Type B pancreatic cell (in vitro differentiated cells): ENCODE measurements at regions not wholly inside any gene's neighbourhood (a gene's known extent, or its start where the extent isn't known, plus 50 kb on each side); places are given as distances from the start of the nearest gene placed in this dataset.
"Not testable (repeated sequence)": the region's sequence is repeated elsewhere in the genome, so short reads cannot be mapped to it uniquely, and the experiment has no call there.

Experiments
- DNase-seq: peaks from one replicate; pipeline ENCODE4 v3.0.0; 2021; ENCODE audit warnings: mixed read lengths; ENCODE audit not compliant: unreplicated experiment; ENCODE audit errors: extremely low spot score
- H3K27ac Mint-ChIP-seq: 2 replicates; pipeline ENCODE4 v1.8.0; 2021; ENCODE audit warnings: mild to moderate bottlenecking, mixed read lengths
- H3K27me3 Mint-ChIP-seq: 2 replicates; pipeline ENCODE4 v1.8.0; 2021; ENCODE audit warnings: mixed read lengths
- H3K36me3 Mint-ChIP-seq: 2 replicates; pipeline ENCODE4 v1.8.0; 2021; ENCODE audit warnings: mixed read lengths
- H3K4me1 Mint-ChIP-seq: one replicate; pipeline ENCODE4 v1.8.0; 2021; ENCODE audit warnings: mixed read lengths; ENCODE audit not compliant: unreplicated experiment
- H3K4me3 Mint-ChIP-seq: 2 replicates; pipeline ENCODE4 v1.8.0; 2021; ENCODE audit warnings: mild to moderate bottlenecking, mixed read lengths
- H3K9me3 Mint-ChIP-seq: 2 replicates; pipeline ENCODE4 v1.8.0; 2021; ENCODE audit warnings: mixed read lengths
- CTCF ChIP-seq: fragments of 200-600 bp; sonication (generic); conservative IDR thresholded peaks from 2 replicates; pipeline ENCODE4 v1.5.0; 2021; ENCODE audit warnings: antibody characterized with exemption, mild to moderate bottlenecking

DNA sequence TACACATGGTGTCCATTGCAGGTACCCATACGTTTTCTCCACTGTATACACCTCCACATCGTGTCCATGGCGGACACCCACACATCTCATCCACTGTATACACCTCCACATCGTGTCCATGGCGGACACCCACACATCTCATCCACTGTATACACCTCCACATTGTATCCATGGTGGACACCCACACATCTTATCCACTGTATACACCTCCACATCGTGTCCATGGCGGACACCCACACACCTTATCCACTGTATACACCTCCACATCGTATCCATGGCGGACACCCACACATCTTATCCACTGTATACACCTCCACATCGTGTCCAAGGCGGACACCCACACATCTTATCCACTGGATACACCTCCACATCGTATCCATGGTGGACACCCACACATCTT, 50.4 kb upstream of the TTC34 start:
- not testable (repeated sequence) for H3K4me3 Mint-ChIP-seq, DNase-seq, H3K9me3 Mint-ChIP-seq, H3K27ac Mint-ChIP-seq, H3K36me3 Mint-ChIP-seq, H3K4me1 Mint-ChIP-seq, H3K27me3 Mint-ChIP-seq

DNA sequence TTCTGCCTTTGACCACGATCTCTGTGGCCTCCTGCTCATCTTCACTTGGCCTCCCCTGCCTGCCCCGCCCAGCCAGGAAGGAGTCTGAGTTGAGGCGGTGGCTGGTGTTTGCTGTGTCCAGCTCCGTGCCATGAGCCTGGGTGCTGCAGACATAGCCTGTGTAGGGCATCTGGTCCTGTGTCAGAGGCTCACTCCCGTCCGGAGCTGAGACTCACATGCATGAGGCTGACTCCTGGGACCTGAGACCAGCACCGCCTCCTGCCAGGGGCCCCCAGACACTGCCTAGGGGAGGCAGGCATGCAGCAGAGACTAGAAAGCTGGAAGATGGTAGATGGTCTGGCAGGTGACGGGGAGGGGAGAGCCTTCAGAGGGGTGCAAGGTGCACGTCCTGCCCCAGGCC, 52.2 kb upstream of the TTC34 start:
- Mint-ChIP-seq H3K9me3 (no peaks in the 10 kb centered on the region), H3K27me3 (no peaks in the 10 kb centered on the region), H3K27ac (no peak overlapping the region), H3K36me3 (peaks cover 3% of the 10 kb centered on the region), H3K4me1 (no peaks in the 10 kb centered on the region), H3K4me3 (no peak overlapping the region)
- DNase-seq: no peak
- no peak for TF ChIP-seq CTCF

DNA sequence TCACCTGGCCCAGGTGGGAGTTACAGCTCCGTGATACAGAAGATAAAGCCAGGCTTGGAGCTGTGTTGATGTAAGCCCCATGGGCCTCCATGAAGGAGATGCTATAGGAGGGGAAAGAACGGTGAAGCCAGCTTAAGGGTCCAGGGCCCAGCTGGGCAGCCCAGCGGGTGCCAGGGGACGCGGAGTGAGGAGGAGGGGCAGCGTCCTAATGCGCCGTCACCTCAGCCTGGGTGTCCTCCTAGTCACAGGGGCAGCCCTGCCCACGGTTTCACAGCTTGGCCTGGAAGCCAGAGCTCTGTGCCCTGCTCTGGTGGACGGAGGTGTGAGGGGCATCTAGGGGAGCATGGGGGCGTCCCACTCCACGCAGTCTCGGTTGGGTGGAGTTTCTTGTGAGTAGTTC, 52.7 kb upstream of the TTC34 start:
- Mint-ChIP-seq H3K4me3 (no peak overlapping the region), H3K27ac (no peak overlapping the region), H3K27me3 (no peaks in the 10 kb centered on the region), H3K9me3 (no peaks in the 10 kb centered on the region), H3K36me3 (peaks cover 3% of the 10 kb centered on the region), H3K4me1 (no peaks in the 10 kb centered on the region)
- TF ChIP-seq CTCF: no peak
- no peak for DNase-seq

- no peaks in the 10 kb centered on the region for H3K4me1 Mint-ChIP-seq
- peaks cover 3% of the 10 kb centered on the region for H3K36me3 Mint-ChIP-seq
- H3K9me3 Mint-ChIP-seq: no peaks in the 10 kb centered on the region
- H3K4me3 Mint-ChIP-seq: no peak overlapping the region
- TF ChIP-seq CTCF: no peak
- no peaks in the 10 kb centered on the region for H3K27me3 Mint-ChIP-seq
- no peak overlapping the region for H3K27ac Mint-ChIP-seq
- DNase-seq: no peak
These were observed 53.1 kb upstream of the TTC34 start for GRCh38 chr1:2854611-2855010.

DNA sequence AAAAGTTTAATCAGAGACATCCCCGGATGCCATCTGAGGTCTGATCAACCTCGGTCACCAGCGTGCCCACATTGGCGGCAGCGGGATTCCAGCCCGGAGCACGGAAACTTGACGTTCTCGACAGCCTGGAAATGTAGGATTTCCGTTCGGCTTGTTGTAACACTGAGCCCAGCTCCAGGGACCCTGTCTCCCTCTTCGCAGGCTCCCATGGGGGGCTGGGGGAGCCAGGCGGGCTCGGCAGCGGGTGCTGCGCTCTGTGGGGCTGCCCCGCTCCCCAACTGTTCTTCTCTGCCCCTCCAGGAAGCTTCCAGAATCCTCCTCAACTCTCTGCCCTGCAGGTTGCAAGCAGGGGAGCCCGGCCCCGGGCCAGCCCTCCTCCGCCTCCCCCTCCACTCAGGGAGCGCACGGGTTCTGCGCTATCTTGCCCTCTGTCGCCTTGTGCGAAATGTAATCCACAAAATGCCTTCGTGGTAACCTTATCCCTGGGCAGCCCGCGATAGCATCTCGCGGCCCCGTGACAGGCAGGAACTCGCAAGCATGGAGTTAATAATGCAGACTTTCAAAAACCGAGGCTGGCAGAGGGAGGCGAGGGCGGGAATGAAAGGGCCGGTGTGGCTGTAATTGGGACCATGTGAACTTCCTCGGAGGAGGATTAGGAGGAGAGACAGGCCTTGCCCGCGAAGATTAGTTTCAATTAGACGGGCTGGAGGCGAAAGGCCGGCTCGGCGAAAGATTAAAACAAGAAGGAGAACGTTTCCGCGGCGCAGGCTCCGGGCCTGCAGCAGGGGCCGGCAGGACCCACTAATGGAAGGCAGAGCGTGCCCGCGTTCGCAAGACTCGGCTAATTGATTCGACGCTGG, 53.9 kb upstream of the TTC34 start:
- TF ChIP-seq CTCF: no peak
- no peak for DNase-seq
- H3K4me3 Mint-ChIP-seq: no peak overlapping the region
- no peak overlapping the region for H3K27ac Mint-ChIP-seq
- H3K9me3 Mint-ChIP-seq: no peaks in the 10 kb centered on the region
- H3K36me3 Mint-ChIP-seq: peaks cover 3% of the 10 kb centered on the region
- H3K27me3 Mint-ChIP-seq: no peaks in the 10 kb centered on the region
- H3K4me1 Mint-ChIP-seq: no peaks in the 10 kb centered on the region

DNA sequence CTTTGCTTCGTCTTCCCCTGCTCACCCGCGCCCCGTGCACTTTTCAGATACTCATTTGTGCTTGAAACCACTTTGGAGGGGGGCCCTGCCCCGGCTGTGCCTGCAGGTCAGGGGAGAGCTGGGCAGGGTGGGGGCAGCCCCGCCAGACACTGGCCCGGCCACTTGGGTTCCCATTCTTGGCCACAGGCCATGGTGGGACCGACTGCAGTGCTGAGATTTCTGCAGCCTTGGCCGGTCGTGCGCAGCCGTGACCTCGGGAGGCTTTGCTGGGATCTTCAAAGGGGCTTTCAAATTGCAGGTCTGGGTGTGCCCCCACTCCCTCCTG, 54.5 kb upstream of the TTC34 start:
- Mint-ChIP-seq H3K9me3 (no peaks in the 10 kb centered on the region), H3K27me3 (no peaks in the 10 kb centered on the region), H3K27ac (no peak overlapping the region), H3K4me1 (no peaks in the 10 kb centered on the region), H3K36me3 (peaks cover 3% of the 10 kb centered on the region), H3K4me3 (no peak overlapping the region)
- no peak for TF ChIP-seq CTCF
- DNase-seq: no peak
